SJSA1 (cell line): ENCODE measurements at regions not wholly inside any gene's neighbourhood (a gene's known extent, or its start where the extent isn't known, plus 50 kb on each side); places are given as distances from the start of the nearest gene placed in this dataset.
"Not testable (repeated sequence)": the region's sequence is repeated elsewhere in the genome, so short reads cannot be mapped to it uniquely, and the experiment has no call there.

ENCODE experiments used
- DNase-seq, 2 experiments: peaks; one replicate each; pipeline ENCODE4 v3.0.0-alpha.2; 2015 to 2020; ENCODE audit warnings: low spot score in 2 of 2, low read depth in 1 of 2
- H3K27ac ChIP-seq: fragments of 250-450 bp; sonication (Bioruptor Pico); 2 replicates; pipeline ENCODE4 v1.5.1; 2020; ENCODE audit warnings: mild to moderate bottlenecking, moderate library complexity
- H3K27me3 ChIP-seq: fragments of 250-450 bp; sonication (Bioruptor Pico); replicated peaks from 2 replicates; pipeline ENCODE4 v1.5.1; 2020; ENCODE audit warnings: mild to moderate bottlenecking, moderate library complexity
- H3K36me3 ChIP-seq: fragments of 250-450 bp; sonication (Bioruptor Pico); 2 replicates; pipeline ENCODE4 v1.5.1; 2020; ENCODE audit warnings: mild to moderate bottlenecking
- H3K4me1 ChIP-seq: fragments of 250-450 bp; sonication (Bioruptor Pico); replicated peaks from 2 replicates; pipeline ENCODE4 v1.6.1; 2021; ENCODE audit warnings: mild to moderate bottlenecking
- H3K4me3 ChIP-seq: fragments of 250-450 bp; sonication (Bioruptor Pico); 2 replicates; pipeline ENCODE4 v1.5.1; 2020; ENCODE audit warnings: mild to moderate bottlenecking
- H3K9me3 ChIP-seq: fragments of 250-450 bp; sonication (Bioruptor Pico); replicated peaks from 2 replicates; pipeline ENCODE4 v1.5.1; 2020; ENCODE audit warnings: mild to moderate bottlenecking

DNA sequence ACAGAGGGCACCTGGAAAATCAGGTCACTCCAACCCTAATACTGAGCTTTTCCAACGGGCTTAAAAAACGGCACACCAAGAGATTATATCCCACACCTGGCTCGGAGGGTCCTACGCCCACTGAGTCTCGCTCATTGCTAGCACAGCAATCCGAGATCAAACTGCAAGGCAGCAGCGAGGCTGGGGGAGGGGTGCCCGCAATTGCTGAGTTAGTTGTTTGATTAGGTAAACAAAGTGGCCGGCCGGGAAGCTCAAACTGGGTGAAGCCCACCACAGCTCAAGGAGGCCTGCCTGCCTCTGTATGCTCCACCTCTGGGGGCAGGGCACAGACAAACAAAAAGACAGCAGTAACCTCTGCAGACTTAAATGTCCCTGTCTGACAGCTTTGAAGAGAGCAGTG, 108.8 kb upstream of the GRIA1 start:
- peak in 1 of 2 experiments; percentile 46 for DNase-seq
- not testable (repeated sequence) for H3K9me3 ChIP-seq, H3K4me3 ChIP-seq, H3K27ac ChIP-seq, H3K27me3 ChIP-seq, H3K4me1 ChIP-seq, H3K36me3 ChIP-seq

DNA sequence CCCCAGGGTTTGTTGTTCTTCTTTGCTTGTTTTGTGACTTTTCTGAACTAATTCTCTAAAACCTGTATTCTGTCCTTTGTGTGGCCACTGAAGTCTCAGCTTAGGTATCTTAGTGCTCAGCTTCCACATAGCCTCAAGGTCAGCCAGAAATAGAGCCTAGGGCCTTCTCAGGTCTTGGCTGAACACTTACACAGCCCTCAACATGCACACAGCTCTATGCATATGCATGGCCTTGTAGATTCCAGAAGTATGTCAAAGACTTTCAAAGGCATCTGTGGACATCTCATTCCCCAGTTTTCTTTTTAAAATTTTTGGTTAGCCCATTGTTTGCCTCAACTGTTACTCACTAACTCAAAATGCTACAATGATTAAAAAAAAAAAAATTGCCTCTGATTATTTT, 99.9 kb upstream of the GRIA1 start:
- no peak for DNase-seq
- no peak overlapping the region for H3K27ac ChIP-seq
- H3K4me3 ChIP-seq = no peak overlapping the region
- H3K9me3 ChIP-seq = no peaks in the 10 kb centered on the region
- H3K4me1 ChIP-seq = no peaks in the 10 kb centered on the region
- no peaks in the 10 kb centered on the region for H3K36me3 ChIP-seq
- H3K27me3 ChIP-seq = no peaks in the 10 kb centered on the region

DNA sequence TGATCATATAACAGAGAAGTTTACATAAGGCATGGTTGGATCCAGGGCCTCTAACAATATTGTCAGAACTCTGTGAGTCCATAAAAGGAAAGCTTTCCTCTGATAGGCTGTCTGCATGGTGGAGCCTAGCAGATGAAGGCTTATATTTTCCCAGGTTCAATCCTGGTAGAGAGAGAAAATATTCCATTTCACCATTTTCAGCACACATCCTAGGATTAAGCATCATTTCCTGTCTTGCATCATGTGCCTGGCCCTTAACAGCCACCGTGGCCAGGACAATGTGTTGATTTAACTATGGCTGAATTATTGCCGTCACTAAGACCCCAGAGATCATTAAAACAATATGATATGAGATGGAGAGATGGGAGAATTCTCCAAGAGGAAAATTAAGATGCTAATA, 90.9 kb upstream of the GRIA1 start:
- no peaks in the 10 kb centered on the region; the same call in 1 of the 2 replicates for H3K4me1 ChIP-seq
- H3K27me3 ChIP-seq = no peaks in the 10 kb centered on the region
- no peak for DNase-seq
- no peaks in the 10 kb centered on the region for H3K36me3 ChIP-seq
- H3K27ac ChIP-seq = no peak overlapping the region
- H3K9me3 ChIP-seq = no peaks in the 10 kb centered on the region
- H3K4me3 ChIP-seq = no peak overlapping the region

DNA sequence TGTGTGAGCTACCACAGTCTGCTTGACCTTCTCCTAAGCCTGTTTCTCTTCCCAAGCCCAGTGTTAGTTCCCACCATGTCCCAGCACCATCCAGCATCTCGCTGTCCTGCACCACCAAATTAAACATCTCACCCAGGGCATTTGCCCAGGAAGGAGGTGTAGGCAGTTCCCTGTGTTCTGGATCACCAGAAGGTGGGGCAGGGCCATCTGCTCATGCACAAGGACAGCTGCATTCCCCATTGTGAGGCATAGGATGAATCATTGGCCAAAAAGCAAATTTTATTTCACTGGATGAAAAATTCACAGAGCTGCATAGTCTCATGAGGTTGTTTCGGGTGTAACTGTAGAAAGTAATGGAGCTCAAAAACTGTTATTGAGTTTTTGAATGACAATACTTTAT, 89.5 kb upstream of the GRIA1 start:
- no peaks in the 10 kb centered on the region for H3K9me3 ChIP-seq
- DNase-seq = no peak

DNA sequence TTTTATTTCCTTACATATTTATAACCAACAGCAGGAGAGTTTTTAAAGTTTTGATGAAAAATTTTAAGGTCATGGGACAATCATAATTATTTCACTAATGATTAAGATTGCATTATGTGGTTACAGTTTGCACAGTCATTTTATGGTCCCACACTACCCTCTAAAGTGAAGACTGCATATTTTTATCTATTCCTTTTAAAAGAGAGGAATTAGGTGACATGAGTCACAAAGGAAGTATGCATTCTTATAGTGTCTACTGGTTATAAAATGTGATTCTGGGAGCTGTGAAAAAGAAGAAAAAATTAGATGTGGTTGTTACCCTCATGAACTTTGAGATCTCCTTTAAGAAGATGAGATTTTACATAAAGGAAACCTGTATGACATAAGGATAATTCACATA, 87.9 kb upstream of the GRIA1 start:
- Histone ChIP-seq H3K27me3 (no peaks in the 10 kb centered on the region), H3K4me1 (no peaks in the 10 kb centered on the region; the same call in 1 of the 2 replicates), H3K9me3 (no peaks in the 10 kb centered on the region), H3K27ac (peak overlapping the region; percentile 39; the same call in 1 of the 2 replicates), H3K36me3 (no peaks in the 10 kb centered on the region), H3K4me3 (no peak overlapping the region)
- DNase-seq = peak in 1 of 2 experiments; percentile 66

More for the DNA sequence above, 89.5 kb upstream of the GRIA1 start:
- Histone ChIP-seq H3K27me3 (no peaks in the 10 kb centered on the region), H3K36me3 (no peaks in the 10 kb centered on the region), H3K27ac (no peak overlapping the region), H3K4me1 (no peaks in the 10 kb centered on the region; the same call in 1 of the 2 replicates), H3K4me3 (no peak overlapping the region)

DNA sequence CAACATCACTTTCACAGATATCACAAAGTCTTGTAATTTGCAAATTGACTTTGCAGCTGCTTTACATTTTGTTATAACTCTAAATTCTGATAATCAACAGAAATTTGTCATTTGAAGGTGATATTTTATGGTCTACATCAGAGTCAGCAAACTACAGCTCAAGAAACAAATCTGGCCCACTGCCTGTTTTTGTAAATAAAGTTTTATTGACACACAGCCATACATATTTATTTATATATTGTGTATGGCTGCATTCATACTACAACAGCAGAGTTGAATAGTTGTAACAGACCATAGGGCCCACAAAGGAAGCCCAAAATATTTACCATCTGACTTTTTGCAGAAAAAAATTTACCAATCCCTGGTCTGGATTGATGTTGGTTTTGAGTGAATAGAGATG, 87.0 kb upstream of the GRIA1 start:
- DNase-seq = no peak
- H3K27me3 ChIP-seq = no peaks in the 10 kb centered on the region
- H3K4me3 ChIP-seq = no peak overlapping the region
- no peak overlapping the region for H3K27ac ChIP-seq
- no peaks in the 10 kb centered on the region for H3K36me3 ChIP-seq
- no peaks in the 10 kb centered on the region; the same call in 1 of the 2 replicates for H3K4me1 ChIP-seq
- no peaks in the 10 kb centered on the region for H3K9me3 ChIP-seq

DNA sequence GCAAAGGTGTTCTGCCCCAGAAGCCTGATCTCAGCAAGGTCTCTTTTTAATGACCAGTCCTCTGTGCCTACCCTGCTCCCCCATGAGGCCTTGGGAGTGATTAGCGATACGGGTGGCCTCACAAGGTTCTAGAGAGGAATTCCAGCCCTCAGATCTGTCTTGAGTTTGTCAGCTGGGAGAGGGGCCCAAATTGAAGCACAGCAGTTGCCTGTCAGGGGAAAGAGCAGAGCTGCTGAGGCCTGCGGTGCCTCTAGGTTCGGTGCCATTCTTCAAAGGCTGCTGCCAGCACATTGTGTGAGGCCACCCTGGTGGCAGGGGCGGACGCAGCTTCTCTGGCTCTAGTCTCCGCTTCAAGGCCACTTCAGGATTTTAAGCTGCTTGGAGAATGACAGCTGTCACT, 85.7 kb upstream of the GRIA1 start:
- Histone ChIP-seq H3K9me3 (no peaks in the 10 kb centered on the region), H3K36me3 (no peaks in the 10 kb centered on the region), H3K27me3 (no peaks in the 10 kb centered on the region), H3K4me1 (no peaks in the 10 kb centered on the region; the same call in 1 of the 2 replicates), H3K27ac (no peak overlapping the region), H3K4me3 (no peak overlapping the region)
- DNase-seq = no peak

DNA sequence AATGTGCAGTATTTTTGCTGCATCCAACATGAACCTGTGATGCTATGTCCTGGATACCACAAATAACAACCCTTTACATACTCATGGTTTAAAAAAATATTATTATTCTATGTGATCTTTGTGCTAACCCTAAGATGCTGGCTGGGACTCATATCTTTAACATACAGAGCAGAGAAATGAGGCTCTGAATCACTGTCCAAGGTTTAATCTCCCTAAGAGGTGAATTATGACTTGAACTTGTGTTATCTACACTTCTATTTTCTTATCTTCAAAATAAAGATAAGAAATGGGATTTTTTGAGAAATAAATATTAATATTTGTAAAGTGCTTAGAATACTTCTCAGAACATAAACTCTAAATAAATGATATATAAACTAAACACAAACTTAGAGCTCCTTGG, 68.8 kb upstream of the GRIA1 start:
- H3K4me3 ChIP-seq = no peak overlapping the region
- no peaks in the 10 kb centered on the region for H3K36me3 ChIP-seq
- no peak for DNase-seq
- H3K27me3 ChIP-seq = 0 out of 2 replicates have a peak, but pooled peaks cover 4% of the 10 kb centered on the region
- no peak overlapping the region for H3K27ac ChIP-seq
- H3K4me1 ChIP-seq = no peaks in the 10 kb centered on the region
- H3K9me3 ChIP-seq = no peaks in the 10 kb centered on the region

DNA sequence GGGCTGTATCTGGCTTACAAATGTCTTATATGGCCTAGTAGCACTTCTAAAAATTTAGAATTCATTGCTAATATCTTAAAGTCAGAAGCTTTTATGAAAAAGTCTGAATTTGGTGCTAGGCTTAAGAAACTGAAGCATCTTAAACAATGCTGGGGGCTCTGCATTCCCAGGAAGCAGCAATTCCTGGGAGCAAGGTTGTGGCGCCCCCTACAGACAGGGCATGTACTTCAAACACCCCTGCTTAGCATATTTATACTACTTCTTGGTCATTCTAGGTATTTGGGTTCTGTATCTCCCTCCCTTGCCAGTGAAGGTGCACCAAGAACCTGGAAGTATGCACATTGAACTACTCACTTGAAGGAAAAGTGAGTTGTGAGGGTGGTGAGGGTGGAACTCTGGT, 64.6 kb upstream of the GRIA1 start:
- H3K27me3 ChIP-seq = 0 out of 2 replicates have a peak, but pooled peaks cover 3% of the 10 kb centered on the region

DNA sequence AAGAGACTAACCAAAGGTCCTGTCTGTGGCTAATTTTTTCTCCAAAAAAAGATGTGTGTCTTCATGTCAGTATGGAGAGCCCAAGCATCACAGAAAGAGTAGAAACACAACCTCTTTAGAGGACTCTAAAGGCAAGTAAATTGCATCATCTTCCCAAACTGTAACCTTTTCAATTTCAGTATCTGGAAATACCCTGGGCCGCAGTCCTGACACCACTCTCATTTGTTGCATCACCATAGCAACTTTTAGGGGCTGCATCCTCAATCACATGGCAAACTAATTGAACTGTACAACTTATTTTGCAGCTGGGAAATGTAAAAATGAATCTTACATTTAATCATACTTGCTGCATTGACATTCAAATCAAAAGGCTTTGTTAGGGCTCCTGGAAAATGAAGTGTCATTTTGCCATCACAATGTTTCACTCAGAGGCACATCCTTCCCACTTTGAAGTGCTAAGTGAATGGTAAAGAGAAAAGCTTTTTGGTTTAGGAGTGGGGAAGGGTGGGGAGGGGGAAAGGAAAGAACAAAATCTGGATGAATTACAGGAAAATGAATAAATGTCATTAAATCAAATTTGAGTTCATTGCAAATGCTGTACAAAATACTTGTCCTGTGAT, 60.6 kb upstream of the GRIA1 start:
- H3K27ac ChIP-seq = no peak overlapping the region
- H3K4me3 ChIP-seq = no peak overlapping the region
- H3K9me3 ChIP-seq = no peaks in the 10 kb centered on the region
- H3K36me3 ChIP-seq = no peaks in the 10 kb centered on the region
- H3K27me3 ChIP-seq = no peaks in the 10 kb centered on the region
- H3K4me1 ChIP-seq = no peaks in the 10 kb centered on the region
- DNase-seq = no peak

More for the DNA sequence above, 64.6 kb upstream of the GRIA1 start:
- Histone ChIP-seq H3K9me3 (no peaks in the 10 kb centered on the region), H3K36me3 (no peaks in the 10 kb centered on the region), H3K4me1 (no peaks in the 10 kb centered on the region), H3K4me3 (no peak overlapping the region), H3K27ac (no peak overlapping the region)
- no peak for DNase-seq

DNA sequence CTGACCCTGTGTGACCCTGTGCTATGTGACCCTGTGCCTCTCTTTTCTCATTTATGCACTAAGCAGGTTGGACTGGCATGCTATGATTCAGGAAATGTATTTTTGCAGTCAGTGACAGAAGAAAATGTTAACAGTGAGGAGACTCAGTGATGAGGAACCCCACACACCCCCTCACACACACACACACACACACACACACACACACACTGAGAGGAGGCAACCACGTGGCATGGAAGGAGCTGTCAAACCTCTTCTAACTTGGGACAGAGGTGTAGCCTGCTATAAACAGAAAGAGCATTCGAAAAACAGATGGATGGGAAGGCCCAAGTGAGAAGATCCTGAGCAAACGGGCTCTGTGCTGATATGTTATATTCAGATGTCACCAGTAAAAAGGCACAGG, 57.9 kb upstream of the GRIA1 start:
- no peak for DNase-seq
- no peak overlapping the region for H3K4me3 ChIP-seq

DNA sequence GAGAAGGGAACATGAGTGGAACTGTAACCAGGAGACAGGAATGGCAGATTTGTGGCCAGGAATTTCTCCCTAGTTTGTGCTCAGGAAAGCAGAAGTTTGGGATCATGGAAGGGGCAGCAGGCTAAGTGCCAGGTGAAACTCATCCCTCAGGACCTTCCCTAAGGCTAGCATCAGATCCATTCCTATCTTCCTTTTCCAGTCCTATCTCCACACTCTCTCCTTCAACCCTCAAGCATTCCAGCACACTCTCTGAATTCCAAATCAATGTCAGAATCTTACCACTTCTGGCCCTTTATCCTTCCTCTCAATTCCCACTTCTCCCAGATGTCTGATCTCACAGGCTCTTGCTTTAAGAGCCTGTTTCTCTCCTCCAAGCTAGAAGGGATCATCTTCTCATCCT, 53.2 kb upstream of the GRIA1 start:
- H3K4me3 ChIP-seq = no peak overlapping the region
- no peak for DNase-seq

More for the DNA sequence above, 57.9 kb upstream of the GRIA1 start:
- H3K27me3 ChIP-seq = no peaks in the 10 kb centered on the region
- no peak overlapping the region for H3K27ac ChIP-seq
- H3K36me3 ChIP-seq = no peaks in the 10 kb centered on the region
- H3K4me1 ChIP-seq = no peaks in the 10 kb centered on the region
- no peaks in the 10 kb centered on the region; the same call in 1 of the 2 replicates for H3K9me3 ChIP-seq

DNA sequence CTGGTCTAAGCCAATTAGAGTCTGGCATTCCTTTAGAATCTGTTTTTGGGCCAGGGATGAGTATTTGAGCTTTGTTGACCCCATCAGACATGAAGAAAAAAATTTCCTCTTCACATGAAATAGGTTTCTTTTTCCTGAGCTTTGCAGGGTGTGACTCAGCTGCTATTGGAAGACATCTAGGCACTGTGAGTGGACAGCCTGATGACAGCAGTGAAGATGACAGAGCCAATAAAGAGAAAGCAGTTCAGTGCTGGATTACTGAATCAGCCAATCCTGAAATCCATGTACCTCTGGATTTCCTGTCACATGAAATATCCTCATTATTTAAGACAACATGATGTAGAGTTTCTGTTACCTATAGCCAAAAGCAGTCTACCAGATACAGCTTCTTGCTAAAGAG, 51.3 kb upstream of the GRIA1 start:
- no peak for DNase-seq
- no peaks in the 10 kb centered on the region for H3K36me3 ChIP-seq

More for the DNA sequence above, 53.2 kb upstream of the GRIA1 start:
- Histone ChIP-seq H3K9me3 (no peaks in the 10 kb centered on the region; the same call in 1 of the 2 replicates), H3K27ac (no peak overlapping the region), H3K4me1 (no peaks in the 10 kb centered on the region), H3K36me3 (no peaks in the 10 kb centered on the region), H3K27me3 (no peaks in the 10 kb centered on the region)

More for the DNA sequence above, 51.3 kb upstream of the GRIA1 start:
- Histone ChIP-seq H3K9me3 (no peaks in the 10 kb centered on the region; the same call in 1 of the 2 replicates), H3K4me3 (no peak overlapping the region), H3K27me3 (no peaks in the 10 kb centered on the region), H3K27ac (no peak overlapping the region), H3K4me1 (no peaks in the 10 kb centered on the region)
